HepG2 (cell line): ENCODE measurements at regions not wholly inside any gene's neighbourhood (a gene's known extent, or its start where the extent isn't known, plus 50 kb on each side); places are given as distances from the start of the nearest gene placed in this dataset.

Experiments used
- ATAC-seq: fragments of 200-7000 bp; cut with Tn5 transposase; 3 replicates; pipeline ENCODE4 v1.9.1; 2020; ENCODE audit warnings: mild to moderate bottlenecking, moderate library complexity
- BruUV-seq: library from RNA; stranded (reverse); fragments of 400-500 nt; replicated peaks from 2 replicates; lab custom pipeline; 2021; lab: Mats Ljungman, UMichigan
- CTCF ChIA-PET: fragments of 300-600 bp; formaldehyde crosslinking; extraction: SDS; loops from one replicate; lab custom pipeline; 2021; ENCODE audit warnings: low total read pairs, inconsistent platforms, low intra/inter-chr PET ratio; lab: Yijun Ruan, JAX
- POLR2A ChIA-PET: fragments of 350-600 bp; sonication (Branson Sonifier 250); formaldehyde crosslinking; loops from one replicate; lab custom pipeline; 2020; ENCODE audit warnings: antibody characterized with exemption, inconsistent platforms; lab: Yijun Ruan, JAX
- DNase-seq: peaks from one replicate; pipeline ENCODE4 v3.0.0-alpha.2; 2015; ENCODE audit warnings: low spot score
- FAIRE-seq: peaks from 3 replicates; lab custom pipeline; 2011; peaks lifted over from hg19 to GRCh38; lab: Jason Lieb, UNC
- H2AFZ ChIP-seq: one replicate; pipeline ENCODE4 v1.6.1; 2011; ENCODE audit warnings: low read length, inconsistent platforms
- H3K27ac ChIP-seq: fragments of 300-600 bp; 3 replicates; pipeline ENCODE4 v1.8.0; 2011; ENCODE audit warnings: mixed run types, mild to moderate bottlenecking, mixed read lengths, low read length, inconsistent platforms; ENCODE audit not compliant: insufficient read depth; ENCODE audit errors: extremely low read length
- H3K27me3 ChIP-seq, 2 experiments: fragments of 200-600 bp in 1 of 2; 2 replicates in 1 of 2; 3 replicates in 1 of 2; pipeline versions ENCODE4 v1.6.0 to v1.8.0; 2011; ENCODE audit warnings: low read length in 2 of 2, mild to moderate bottlenecking in 2 of 2, moderate library complexity in 2 of 2, inconsistent platforms in 1 of 2; ENCODE audit not compliant: insufficient read depth in 2 of 2, control insufficient read depth in 1 of 2
- H3K36me3 ChIP-seq, 2 experiments: fragments of 200-600 bp in 1 of 2; replicated peaks in 1 of 2; 2 replicates in 1 of 2; 3 replicates in 1 of 2; pipeline versions ENCODE4 v1.5.1 to v1.8.0; 2011; ENCODE audit warnings: low read length in 2 of 2, inconsistent platforms in 1 of 2; ENCODE audit not compliant: insufficient read depth in 2 of 2, control insufficient read depth in 1 of 2
- H3K4me1 ChIP-seq: 2 replicates; pipeline ENCODE4 v1.5.1; 2012; ENCODE audit warnings: low read length, inconsistent platforms; ENCODE audit not compliant: insufficient read depth
- H3K4me2 ChIP-seq: 2 replicates; pipeline ENCODE4 v1.6.0; 2011; ENCODE audit warnings: low read depth, low read length, inconsistent platforms
- H3K4me3 ChIP-seq, 3 experiments: fragments of 200-600 bp in 1 of 3; sonication (generic), shearing (Covaris generic) in 1 of 3; replicated peaks in 1 of 3; 2 replicates each; pipeline ENCODE4 v1.5.1; 2011 to 2016; ENCODE audit warnings: low read length in 3 of 3, inconsistent platforms in 2 of 3, low read depth in 2 of 3, mild to moderate bottlenecking in 2 of 3, control low read depth in 1 of 3, mixed read lengths in 1 of 3; ENCODE audit not compliant: insufficient read depth in 1 of 3
- H3K79me2 ChIP-seq: one replicate; pipeline ENCODE4 v1.6.1; 2011; ENCODE audit warnings: low read length, inconsistent platforms; ENCODE audit not compliant: insufficient read depth
- H3K9ac ChIP-seq: 2 replicates; pipeline ENCODE4 v1.6.0; 2011; ENCODE audit warnings: mild to moderate bottlenecking, low read depth, low read length, inconsistent platforms; ENCODE audit not compliant: insufficient read depth
- H3K9me3 ChIP-seq: 2 replicates; pipeline ENCODE4 v1.5.1; 2012; ENCODE audit warnings: mild to moderate bottlenecking, low read length
- H4K20me1 ChIP-seq: 2 replicates; pipeline ENCODE4 v1.6.0; 2011; ENCODE audit warnings: inconsistent platforms, mild to moderate bottlenecking, low read length, moderate library complexity; ENCODE audit not compliant: insufficient read depth
- CREM ChIP-seq, 2 experiments: sonication (generic) in 1 of 2; formaldehyde crosslinking in 1 of 2; IDR thresholded peaks; 2 replicates each; pipeline versions ENCODE4 v1.4.0 to v1.6.1; 2016 to 2020; ENCODE audit warnings: antibody characterized with exemption in 1 of 2, mild to moderate bottlenecking in 1 of 2, missing genetic modification reagents in 1 of 2
- GATA4 ChIP-seq: sonication (generic); IDR thresholded peaks from 2 replicates; pipeline ENCODE4 v1.6.1; 2016; ENCODE audit warnings: antibody characterized with exemption, low read depth, borderline replicate concordance
- GTF3A ChIP-seq: sonication (generic); formaldehyde crosslinking; conservative IDR thresholded peaks from 2 replicates; pipeline ENCODE4 v1.4.0; 2020; ENCODE audit warnings: mild to moderate bottlenecking, missing genetic modification reagents
- JUN ChIP-seq: sonication (generic); formaldehyde crosslinking; IDR thresholded peaks from 2 replicates; pipeline ENCODE4 v1.4.0; 2020; ENCODE audit warnings: mild to moderate bottlenecking, missing genetic modification reagents
- POLR2AphosphoS5 ChIP-seq: IDR thresholded peaks from 2 replicates; pipeline ENCODE4 v1.6.1; 2012; ENCODE audit warnings: low read depth, low read length
- PRPF4 ChIP-seq: fragments of 200-400 bp; formaldehyde crosslinking; IDR thresholded peaks from 2 replicates; pipeline ENCODE4 v1.6.1; 2016; ENCODE audit warnings: low read length, low read depth; ENCODE audit not compliant: poor library complexity, severe bottlenecking
- YY1 ChIP-seq: IDR thresholded peaks from 2 replicates; pipeline ENCODE4 v1.6.1; 2011; ENCODE audit warnings: low read length, low read depth, moderate library complexity, mild to moderate bottlenecking; ENCODE audit not compliant: insufficient read depth, insufficient replicate concordance
- ZBTB20 ChIP-seq: sonication (generic); formaldehyde crosslinking; IDR thresholded peaks from 2 replicates; pipeline ENCODE4 v1.8.1; 2023; ENCODE audit warnings: missing genetic modification reagents, low read depth, mild to moderate bottlenecking, borderline replicate concordance
- ZFP36L1 ChIP-seq: sonication (generic); formaldehyde crosslinking; IDR thresholded peaks from 2 replicates; pipeline ENCODE4 v1.8.0; 2022; ENCODE audit warnings: mild to moderate bottlenecking, missing genetic modification reagents, moderate library complexity
- ZNF136 ChIP-seq: sonication (generic); formaldehyde crosslinking; IDR thresholded peaks from 2 replicates; pipeline ENCODE4 v1.8.1; 2022; ENCODE audit warnings: low read depth, mild to moderate bottlenecking, moderate library complexity, missing genetic modification reagents
- ZNF143 ChIP-seq: sonication (generic); formaldehyde crosslinking; IDR thresholded peaks from 2 replicates; pipeline ENCODE4 v1.4.0; 2020; ENCODE audit warnings: missing genetic modification reagents
- ZNF75D ChIP-seq: sonication (generic); formaldehyde crosslinking; IDR thresholded peaks from 2 replicates; pipeline ENCODE4 v1.8.1; 2023; ENCODE audit warnings: missing genetic modification reagents, mild to moderate bottlenecking, borderline replicate concordance
- ZNF775 ChIP-seq: sonication (generic); formaldehyde crosslinking; IDR thresholded peaks from 2 replicates; pipeline ENCODE4 v1.4.0; 2020; ENCODE audit warnings: missing genetic modification reagents, mild to moderate bottlenecking, moderate library complexity, borderline replicate concordance
- ZNF83 ChIP-seq: sonication (generic); formaldehyde crosslinking; IDR thresholded peaks from 2 replicates; pipeline ENCODE4 v1.4.0; 2020; ENCODE audit warnings: missing genetic modification reagents, mild to moderate bottlenecking, borderline replicate concordance
- ZNF839 ChIP-seq: sonication (generic); formaldehyde crosslinking; IDR thresholded peaks from 2 replicates; pipeline ENCODE4 v1.4.0; 2020; ENCODE audit warnings: missing genetic modification reagents, mild to moderate bottlenecking, borderline replicate concordance
- WGBS: methylation state at CpG from one replicate; pipeline ENCODE4 v1.1.6; 2017; ENCODE audit warnings: low lambda C conversion rate; 5-methylcytosine and 5-hydroxymethylcytosine counted together
- in situ Hi-C: cut with HindIII; loops from 2 replicates; pipeline ENCODE4 v1.10.0; 2017; ENCODE audit warnings: low pct_unique_long_range_greater_than_20kb; ENCODE audit not compliant: extremely low pct_ligation_motif_present
- intact Hi-C: fragments of 100-400 bp; cut with micrococcal nuclease; formaldehyde crosslinking; loops from one replicate; pipeline ENCODE4 v1.10.0; 2022; ENCODE audit not compliant: unreplicated experiment
- TF ChIP-seq, protein P1 (sequence below): sonication (generic); formaldehyde crosslinking; IDR thresholded peaks from 2 replicates; pipeline ENCODE4 v1.4.0; 2020; ENCODE audit warnings: mild to moderate bottlenecking, missing genetic modification reagents

DNA sequence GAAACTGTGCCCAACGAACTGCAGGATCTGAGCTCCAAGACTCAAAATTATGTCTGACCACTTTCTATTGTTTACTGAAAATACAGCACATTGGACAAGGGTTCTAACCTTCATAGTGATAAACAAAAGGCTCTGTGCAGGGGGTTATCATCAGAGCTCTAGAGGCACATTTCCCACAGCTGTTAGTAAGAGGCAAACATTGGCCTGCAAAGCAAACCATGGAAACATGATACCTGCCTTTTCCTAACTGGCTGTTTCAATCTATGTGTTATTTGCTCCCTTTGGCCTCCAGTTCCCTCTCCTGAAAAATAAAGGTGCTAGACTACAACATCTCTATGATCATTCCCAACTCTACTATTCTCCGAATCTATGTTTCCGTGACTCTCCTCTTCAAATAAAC lies 159.7 kb upstream of the ARHGEF26 start:
- in situ Hi-C loops: no loop called here
- no peak for ATAC-seq

DNA sequence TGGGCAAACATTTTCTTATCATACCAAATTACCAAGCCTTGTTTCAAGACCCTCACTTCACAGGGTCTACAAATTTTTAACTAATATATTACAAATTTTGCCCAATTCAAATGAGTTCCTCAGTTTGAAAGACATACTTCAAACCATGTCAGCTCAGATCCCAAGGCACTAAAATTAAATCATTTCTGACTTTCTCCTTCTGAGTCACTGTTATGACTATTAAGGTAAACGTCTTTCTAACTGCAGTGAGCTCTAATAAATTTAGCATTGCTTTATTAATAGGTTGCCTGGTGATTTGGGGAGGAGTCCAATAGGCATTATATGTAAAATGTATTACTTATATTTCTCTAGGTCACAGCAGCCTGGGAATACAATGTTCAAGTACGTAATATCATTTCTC lies 158.2 kb upstream of the ARHGEF26 start:
- Histone ChIP-seq H3K79me2 (no peaks in the 10 kb centered on the region), H3K4me1 (no peaks in the 10 kb centered on the region), H3K36me3 (no peaks in the 10 kb centered on the region), H2AFZ (no peak overlapping the region), H3K27me3 (no peaks in the 10 kb centered on the region), H3K4me2 (no peak overlapping the region), H4K20me1 (no peaks in the 10 kb centered on the region), H3K27ac (no peak overlapping the region), H3K9ac (no peak overlapping the region), H3K4me3 (no peak overlapping the region), H3K9me3 (no peaks in the 10 kb centered on the region)
- DNase-seq (no peak), ATAC-seq (no peak), FAIRE-seq (no peak)
- in situ Hi-C loops: no loop called here
- no TSS peak for BruUV-seq
- intact Hi-C loops: no loop called here
- TF ChIP-seq ZNF75D (CRISPR knock-in tag) (no peak), ZBTB20 (CRISPR knock-in tag) (no peak), CREM (IDR thresholded peaks at IDR 0.05) (no peak), CREM (CRISPR knock-in tag; IDR thresholded peaks at IDR 0.05) (no peak), ZNF839 (no peak), ZNF775 (CRISPR knock-in tag) (no peak), ZNF143 (CRISPR knock-in tag) (no peak)
- TF ChIP-seq, protein P1, sequence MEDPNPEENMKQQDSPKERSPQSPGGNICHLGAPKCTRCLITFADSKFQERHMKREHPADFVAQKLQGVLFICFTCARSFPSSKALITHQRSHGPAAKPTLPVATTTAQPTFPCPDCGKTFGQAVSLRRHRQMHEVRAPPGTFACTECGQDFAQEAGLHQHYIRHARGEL: no peak
- CTCF ChIA-PET: no interaction called here
- WGBS: 5% methylated on average over 2 of the region's 2 CpGs
- POLR2A ChIA-PET: no interaction called here

More for the DNA sequence above, 159.7 kb upstream of the ARHGEF26 start:
- WGBS: 62% methylated on average over 3 of the region's 3 CpGs
- intact Hi-C loops: no loop called here
- Histone ChIP-seq H4K20me1 (no peaks in the 10 kb centered on the region), H3K9ac (no peak overlapping the region), H3K4me2 (no peak overlapping the region), H3K36me3 (no peaks in the 10 kb centered on the region), H3K4me1 (no peaks in the 10 kb centered on the region), H3K4me3 (no peak overlapping the region), H2AFZ (no peak overlapping the region), H3K27me3 (no peaks in the 10 kb centered on the region), H3K9me3 (no peaks in the 10 kb centered on the region), H3K79me2 (no peaks in the 10 kb centered on the region), H3K27ac (no peak overlapping the region)
- no TSS peak for BruUV-seq
- FAIRE-seq (no peak), DNase-seq (no peak)
- CTCF ChIA-PET: no interaction called here
- POLR2A ChIA-PET: no interaction called here
- TF ChIP-seq PRPF4 (no peak), JUN (no peak), ZFP36L1 (CRISPR knock-in tag) (no peak), ZNF83 (CRISPR knock-in tag) (no peak), ZNF136 (CRISPR knock-in tag) (no peak), GTF3A (CRISPR knock-in tag) (no peak), GATA4 (no peak), YY1 (no peak), POLR2AphosphoS5 (no peak)
